Naive thymus-derived CD4-positive, alpha-beta T cell (primary cell): ENCODE measurements at regions not wholly inside any gene's neighbourhood (a gene's known extent, or its start where the extent isn't known, plus 50 kb on each side); places are given as distances from the start of the nearest gene placed in this dataset.

Experiments
- ATAC-seq: fragments of 150-1000 bp; cut with Tn5 transposase; 2 replicates; pipeline ENCODE4 v1.10.0; 2021; ENCODE audit warnings: mild to moderate bottlenecking, moderate library complexity
- CTCF ChIA-PET: fragments of 350-600 bp; sonication (Branson Sonifier 250); formaldehyde crosslinking; loops from one replicate; lab custom pipeline; 2021; ENCODE audit warnings: antibody characterized with exemption; lab: Charles Lee
- POLR2A ChIA-PET: fragments of 350-600 bp; sonication (Branson Sonifier 250); formaldehyde crosslinking; loops from one replicate; lab custom pipeline; 2021; ENCODE audit warnings: antibody characterized with exemption, inconsistent platforms; lab: Charles Lee
- DNase-seq, 9 donors: peaks; one replicate each; pipeline versions ENCODE4 v3.0.0 to v3.0.0-alpha.2; 2020 to 2022; ENCODE audit warnings: mixed read lengths in 1 of 9
- H3K27ac ChIP-seq: one replicate; pipeline ENCODE4 v1.7.0; 2013; ENCODE audit warnings: mild to moderate bottlenecking, low read depth, low read length, moderate library complexity
- H3K27me3 ChIP-seq, 2 donors: one replicate each; pipeline ENCODE4 v1.7.0; 2013; ENCODE audit warnings: low read length in 2 of 2, mild to moderate bottlenecking in 2 of 2, moderate library complexity in 2 of 2; ENCODE audit not compliant: control insufficient read depth in 2 of 2, insufficient read depth in 2 of 2
- H3K36me3 ChIP-seq, 3 experiments: 1 replicate in 2 of 3; 2 replicates in 1 of 3; pipeline ENCODE4 v1.7.0; 2013; ENCODE audit warnings: low read length in 3 of 3, mild to moderate bottlenecking in 3 of 3, moderate library complexity in 1 of 3; ENCODE audit not compliant: insufficient read depth in 3 of 3, control insufficient read depth in 2 of 3
- H3K4me1 ChIP-seq, 2 donors: one replicate each; pipeline ENCODE4 v1.7.0; 2013; ENCODE audit warnings: low read length in 2 of 2, mild to moderate bottlenecking in 2 of 2, moderate library complexity in 1 of 2; ENCODE audit not compliant: control insufficient read depth in 2 of 2, insufficient read depth in 2 of 2
- H3K4me3 ChIP-seq: 2 replicates; pipeline ENCODE4 v1.7.0; 2013; ENCODE audit warnings: mild to moderate bottlenecking, low read length
- H3K9me3 ChIP-seq, 3 experiments: 1 replicate in 2 of 3; 2 replicates in 1 of 3; pipeline ENCODE4 v1.7.0; 2013; ENCODE audit warnings: low read length in 3 of 3; ENCODE audit not compliant: control insufficient read depth in 2 of 3
- H3K27ac Mint-ChIP-seq, 9 donors: one replicate each; pipeline ENCODE4 v1.8.0; 2020 to 2022; ENCODE audit warnings: mixed read lengths in 9 of 9, mild to moderate bottlenecking in 8 of 9, moderate library complexity in 5 of 9, inconsistent platforms in 2 of 9
- H3K27me3 Mint-ChIP-seq, 5 donors: one replicate each; pipeline ENCODE4 v1.8.0; 2021 to 2022; ENCODE audit warnings: mixed read lengths in 5 of 5, mild to moderate bottlenecking in 1 of 5
- H3K36me3 Mint-ChIP-seq, 5 donors: one replicate each; pipeline ENCODE4 v1.8.0; 2020 to 2022; ENCODE audit warnings: mixed read lengths in 5 of 5, mild to moderate bottlenecking in 3 of 5, inconsistent platforms in 1 of 5
- H3K4me1 Mint-ChIP-seq, 7 donors: one replicate each; pipeline ENCODE4 v1.8.0; 2020 to 2022; ENCODE audit warnings: mixed read lengths in 7 of 7, mild to moderate bottlenecking in 3 of 7, inconsistent platforms in 1 of 7
- H3K4me3 Mint-ChIP-seq, 10 donors: one replicate each; pipeline ENCODE4 v1.8.0; 2020 to 2022; ENCODE audit warnings: mild to moderate bottlenecking in 10 of 10, mixed read lengths in 10 of 10, moderate library complexity in 6 of 10, inconsistent platforms in 2 of 10
- H3K9me3 Mint-ChIP-seq, 11 donors: one replicate each; pipeline ENCODE4 v1.8.0; 2020 to 2022; ENCODE audit warnings: mixed read lengths in 11 of 11, mild to moderate bottlenecking in 4 of 11, inconsistent platforms in 1 of 11, moderate library complexity in 1 of 11
- intact Hi-C, 2 donors: fragments of 100-400 bp; cut with micrococcal nuclease; formaldehyde crosslinking; loops; one replicate each; pipeline ENCODE4 v1.15.1; 2023

GRCh38 chr18:72922895-72923294, 55.1 kb upstream of the NETO1 start:
- Mint-ChIP-seq H3K4me3 (no peak overlapping the region), H3K27me3 (no peaks in the 10 kb centered on the region), H3K9me3 (peaks cover 7 to 35% (median 13%) of the 10 kb centered on the region in 11 donors), H3K27ac (no peak overlapping the region), H3K36me3 (no peaks in the 10 kb centered on the region), H3K4me1 (no peaks in the 10 kb centered on the region)
- no peaks in the 10 kb centered on the region for H3K27me3 ChIP-seq
- intact Hi-C loops, result no loop called here
- ATAC-seq, result no peak
- no peak for DNase-seq
- peaks cover 0 to 3% (median 0%) of the 10 kb centered on the region in 3 experiments for H3K9me3 ChIP-seq
- H3K36me3 ChIP-seq, result no peaks in the 10 kb centered on the region
- no peaks in the 10 kb centered on the region for H3K4me1 ChIP-seq
- CTCF ChIA-PET, result no interaction called here
- H3K27ac ChIP-seq, result no peak overlapping the region
- POLR2A ChIA-PET, result no interaction called here
- H3K4me3 ChIP-seq, result no peak overlapping the region
